PC-9 (cell line): ENCODE measurements at regions not wholly inside any gene's neighbourhood (a gene's known extent, or its start where the extent isn't known, plus 50 kb on each side); places are given as distances from the start of the nearest gene placed in this dataset.
"Not testable (repeated sequence)": the region's sequence is repeated elsewhere in the genome, so short reads cannot be mapped to it uniquely, and the experiment has no call there.

Experiments used
- BruUV-seq: library from RNA; stranded (reverse); fragments of 400-500 nt; replicated peaks from 2 replicates; lab custom pipeline; 2021; lab: Mats Ljungman, UMichigan
- CTCF ChIA-PET: fragments of 300-600 bp; sonication (Branson Sonifier 250); formaldehyde crosslinking; loops from one replicate; lab custom pipeline; 2022; ENCODE audit warnings: antibody characterized with exemption; lab: Charles Lee
- POLR2A ChIA-PET: fragments of 300-600 bp; sonication (Branson Sonifier 250); formaldehyde crosslinking; loops from one replicate; lab custom pipeline; 2022; ENCODE audit warnings: antibody characterized with exemption; ENCODE audit not compliant: unreplicated experiment; lab: Charles Lee
- DNase-seq, 2 experiments: peaks; one replicate each; pipeline versions ENCODE4 v3.0.0 to v3.0.0-alpha.2; 2015 to 2022; ENCODE audit warnings: mixed read lengths in 1 of 2
- H2AFZ ChIP-seq: fragments of 200-600 bp; sonication (generic); 2 replicates; pipeline ENCODE4 v1.8.1; 2017; ENCODE audit warnings: antibody characterized with exemption
- H3F3A ChIP-seq: fragments of 200-600 bp; sonication (generic); 2 replicates; pipeline ENCODE4 v1.8.1; 2017; ENCODE audit warnings: antibody characterized with exemption, mild to moderate bottlenecking, low read depth; ENCODE audit not compliant: insufficient read depth
- H3K27ac ChIP-seq: fragments of 200-600 bp; sonication (generic); 2 replicates; pipeline ENCODE4 v1.6.1; 2016; ENCODE audit warnings: mixed run types
- H3K27me3 ChIP-seq: fragments of 200-600 bp; sonication (generic); 2 replicates; pipeline ENCODE4 v1.6.1; 2016; ENCODE audit warnings: low read depth, mixed run types; ENCODE audit not compliant: insufficient read depth
- H3K36me3 ChIP-seq: fragments of 200-600 bp; sonication (generic); 2 replicates; pipeline ENCODE4 v1.6.1; 2016; ENCODE audit warnings: low read depth, mixed run types
- H3K4me1 ChIP-seq: fragments of 200-600 bp; sonication (generic); replicated peaks from 2 replicates; pipeline ENCODE4 v1.6.1; 2016; ENCODE audit warnings: mixed run types; ENCODE audit not compliant: insufficient read depth
- H3K4me2 ChIP-seq: fragments of 200-600 bp; sonication (generic); 2 replicates; pipeline ENCODE4 v1.6.1; 2017; ENCODE audit warnings: mixed run types
- H3K4me3 ChIP-seq: fragments of 200-600 bp; sonication (generic); 2 replicates; pipeline ENCODE4 v1.6.1; 2016; ENCODE audit warnings: mixed run types
- H3K79me2 ChIP-seq: fragments of 200-600 bp; sonication (generic); 2 replicates; pipeline ENCODE4 v1.6.1; 2017; ENCODE audit warnings: low read depth, mixed run types
- H3K9me2 ChIP-seq: fragments of 200-600 bp; sonication (generic); 2 replicates; pipeline ENCODE4 v1.8.1; 2017; ENCODE audit warnings: mild to moderate bottlenecking; ENCODE audit not compliant: insufficient read depth
- H3K9me3 ChIP-seq: fragments of 200-600 bp; sonication (generic); 2 replicates; pipeline ENCODE4 v1.8.1; 2016; ENCODE audit warnings: low read depth; ENCODE audit not compliant: insufficient read depth
- H4K20me1 ChIP-seq: fragments of 200-600 bp; sonication (generic); 2 replicates; pipeline ENCODE4 v1.8.1; 2017; ENCODE audit not compliant: insufficient read depth
- EZH2 ChIP-seq: fragments of 200-600 bp; sonication (generic); IDR thresholded peaks from 2 replicates; pipeline ENCODE4 v1.8.0; 2017; ENCODE audit warnings: antibody characterized with exemption, low read depth
- intact Hi-C: fragments of 100-400 bp; cut with micrococcal nuclease; formaldehyde crosslinking; loops from one replicate; pipeline ENCODE4 v1.10.0; 2022; ENCODE audit not compliant: unreplicated experiment
- TF ChIP-seq, protein P1 (sequence below): fragments of 200-600 bp; sonication (generic); conservative IDR thresholded peaks from 2 replicates; pipeline ENCODE4 v1.6.1; 2017; ENCODE audit warnings: mixed run types, antibody characterized with exemption, mild to moderate bottlenecking, moderate library complexity

DNA sequence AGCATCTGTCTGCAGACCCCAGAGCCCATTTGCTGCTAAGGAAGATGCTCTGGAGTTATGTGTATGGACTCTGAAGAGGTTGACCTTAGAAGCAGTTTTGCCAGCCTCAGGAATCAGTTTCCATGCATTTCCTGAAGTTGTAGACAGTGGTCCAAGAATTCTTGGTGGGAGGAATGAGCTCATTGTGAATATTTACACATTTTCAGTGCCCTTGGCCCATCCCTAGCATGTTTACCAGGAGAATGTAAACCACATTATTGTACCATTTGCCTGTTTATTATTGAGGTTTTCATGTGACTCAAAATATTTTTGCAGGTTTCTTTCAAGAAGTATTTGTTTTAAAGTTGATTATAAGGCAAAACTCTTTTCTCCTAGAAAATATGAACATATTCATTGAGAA lies 93.8 kb downstream of the NXNL2 start:
- Histone ChIP-seq H3K9me2 (no peaks in the 10 kb centered on the region), H3K9me3 (no peaks in the 10 kb centered on the region), H3K79me2 (no peaks in the 10 kb centered on the region), H3K4me2 (no peak overlapping the region), H4K20me1 (no peaks in the 10 kb centered on the region), H3K4me3 (no peak overlapping the region), H3K27ac (no peak overlapping the region), H3K27me3 (no peaks in the 10 kb centered on the region), H2AFZ (no peak overlapping the region), H3K36me3 (no peaks in the 10 kb centered on the region), H3F3A (no peaks in the 10 kb centered on the region), H3K4me1 (no peaks in the 10 kb centered on the region)
- ChIA-PET POLR2A (no interaction called here), CTCF (no interaction called here)
- no TSS peak for BruUV-seq
- TF ChIP-seq, protein P1, sequence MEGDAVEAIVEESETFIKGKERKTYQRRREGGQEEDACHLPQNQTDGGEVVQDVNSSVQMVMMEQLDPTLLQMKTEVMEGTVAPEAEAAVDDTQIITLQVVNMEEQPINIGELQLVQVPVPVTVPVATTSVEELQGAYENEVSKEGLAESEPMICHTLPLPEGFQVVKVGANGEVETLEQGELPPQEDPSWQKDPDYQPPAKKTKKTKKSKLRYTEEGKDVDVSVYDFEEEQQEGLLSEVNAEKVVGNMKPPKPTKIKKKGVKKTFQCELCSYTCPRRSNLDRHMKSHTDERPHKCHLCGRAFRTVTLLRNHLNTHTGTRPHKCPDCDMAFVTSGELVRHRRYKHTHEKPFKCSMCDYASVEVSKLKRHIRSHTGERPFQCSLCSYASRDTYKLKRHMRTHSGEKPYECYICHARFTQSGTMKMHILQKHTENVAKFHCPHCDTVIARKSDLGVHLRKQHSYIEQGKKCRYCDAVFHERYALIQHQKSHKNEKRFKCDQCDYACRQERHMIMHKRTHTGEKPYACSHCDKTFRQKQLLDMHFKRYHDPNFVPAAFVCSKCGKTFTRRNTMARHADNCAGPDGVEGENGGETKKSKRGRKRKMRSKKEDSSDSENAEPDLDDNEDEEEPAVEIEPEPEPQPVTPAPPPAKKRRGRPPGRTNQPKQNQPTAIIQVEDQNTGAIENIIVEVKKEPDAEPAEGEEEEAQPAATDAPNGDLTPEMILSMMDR: no peak
- no peak for TF ChIP-seq EZH2
- DNase-seq: no peak
- intact Hi-C loops: no loop called here

DNA sequence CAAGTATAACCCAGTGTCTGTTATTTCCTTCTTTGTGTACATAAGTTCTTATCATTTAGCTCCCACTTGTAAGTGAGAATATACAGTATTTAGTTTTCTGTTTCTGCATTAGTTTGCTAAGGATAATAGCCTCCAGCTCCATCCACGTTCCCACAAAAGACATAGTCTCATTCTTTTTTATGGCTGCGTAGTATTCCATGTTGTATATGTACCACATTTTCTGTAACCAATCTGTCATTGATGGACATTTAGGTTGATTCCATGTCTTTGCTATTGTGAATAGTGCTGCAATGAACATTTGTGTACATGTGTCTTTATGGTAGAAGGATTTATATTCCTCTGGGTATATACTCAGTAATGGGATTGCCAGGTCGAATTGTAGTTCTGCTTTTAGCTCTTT lies 95.6 kb downstream of the NXNL2 start:
- intact Hi-C loops, H3K4me3 ChIP-seq, BruUV-seq, H3K79me2 ChIP-seq, DNase-seq, H3K27me3 ChIP-seq, POLR2A ChIA-PET, H3F3A ChIP-seq, H3K4me2 ChIP-seq, H4K20me1 ChIP-seq, H3K9me3 ChIP-seq, H3K27ac ChIP-seq, H3K9me2 ChIP-seq, H2AFZ ChIP-seq, H3K4me1 ChIP-seq, H3K36me3 ChIP-seq, CTCF ChIA-PET: not testable (repeated sequence)

DNA sequence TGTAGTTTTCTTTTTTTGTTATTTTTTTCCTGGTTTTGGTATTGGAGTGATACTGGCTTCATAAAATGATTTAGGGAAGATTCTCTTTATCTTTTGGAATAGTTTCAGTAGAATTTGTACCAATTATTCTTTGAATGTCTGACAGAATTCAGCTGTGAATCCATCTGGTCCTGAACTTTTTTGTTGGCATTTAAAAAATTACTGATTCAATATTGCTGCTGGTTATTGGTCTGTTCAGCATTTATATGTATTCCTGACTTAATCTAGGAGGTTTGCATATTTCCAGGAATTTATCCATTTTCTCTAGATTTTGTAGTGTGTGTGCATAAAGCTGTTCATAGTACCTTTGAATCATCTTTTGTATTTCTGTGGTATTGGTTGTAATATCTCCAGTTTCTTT lies 100.2 kb downstream of the NXNL2 start:
- no peak overlapping the region for H3K27ac ChIP-seq
- TF ChIP-seq, protein P1: no peak
- no peak for TF ChIP-seq EZH2
- H2AFZ ChIP-seq: no peak overlapping the region
- no peaks in the 10 kb centered on the region for H3K9me2 ChIP-seq
- no peaks in the 10 kb centered on the region for H3K4me1 ChIP-seq
- CTCF ChIA-PET: no interaction called here
- H3K4me3 ChIP-seq: no peak overlapping the region
- H3K27me3 ChIP-seq: no peaks in the 10 kb centered on the region
- no peaks in the 10 kb centered on the region for H4K20me1 ChIP-seq
- POLR2A ChIA-PET: no interaction called here
- intact Hi-C loops: no loop called here
- no peaks in the 10 kb centered on the region; the same call in 1 of the 2 replicates for H3K9me3 ChIP-seq
- no peak overlapping the region for H3K4me2 ChIP-seq
- no peaks in the 10 kb centered on the region for H3K36me3 ChIP-seq
- no peaks in the 10 kb centered on the region for H3F3A ChIP-seq
- BruUV-seq: no TSS peak
- no peaks in the 10 kb centered on the region for H3K79me2 ChIP-seq
- no peak for DNase-seq
